ENCODE measurements at regions not wholly inside any gene's neighbourhood (a gene's known extent, or its start where the extent isn't known, plus 50 kb on each side); places are given as distances from the start of the nearest gene placed in this dataset.

DNA sequence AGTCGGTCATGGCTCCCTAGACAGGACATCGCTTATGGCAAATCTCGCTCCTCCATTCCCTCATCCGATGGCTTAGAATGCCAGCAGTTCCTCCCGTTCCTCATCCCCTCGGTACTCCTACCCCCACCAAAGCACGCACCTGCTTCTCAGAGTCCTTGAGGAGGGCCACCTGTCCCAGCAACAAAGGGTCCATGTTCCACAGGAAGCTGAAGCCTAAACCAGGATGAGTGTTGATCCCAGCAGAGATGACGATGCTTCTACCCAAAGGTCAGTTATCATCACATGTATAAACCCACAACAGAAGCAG is 111.2 kb downstream of the THBS2 start:
- TF ChIP-seq CTCF (conservative IDR thresholded peaks at IDR 0.05) = no peak
- TF ChIP-seq ZFX (IDR thresholded peaks at IDR 0.05) = no peak
